ELR (cell line): ENCODE measurements at regions not wholly inside any gene's neighbourhood (a gene's known extent, or its start where the extent isn't known, plus 50 kb on each side); places are given as distances from the start of the nearest gene placed in this dataset.
A peak's percentile ranks its signal among the peaks of the same experiment; 100 is the strongest.
"Not testable (repeated sequence)": the region's sequence is repeated elsewhere in the genome, so short reads cannot be mapped to it uniquely, and the experiment has no call there.

Source experiments
- DNase-seq: peaks from one replicate; pipeline ENCODE4 v3.0.0-alpha.2; 2015; ENCODE audit warnings: low read depth

GRCh38 chr6:4258733-4259132 lies 123.4 kb upstream of the ECI2 start:
- no peak for DNase-seq

- peak; percentile 15 for DNase-seq
Measured at GRCh38 chr6:4256969-4257368, 121.6 kb upstream of the ECI2 start.

- DNase-seq = peak; percentile 63
Measured at GRCh38 chr6:4253604-4254231, 118.3 kb upstream of the ECI2 start.

DNA sequence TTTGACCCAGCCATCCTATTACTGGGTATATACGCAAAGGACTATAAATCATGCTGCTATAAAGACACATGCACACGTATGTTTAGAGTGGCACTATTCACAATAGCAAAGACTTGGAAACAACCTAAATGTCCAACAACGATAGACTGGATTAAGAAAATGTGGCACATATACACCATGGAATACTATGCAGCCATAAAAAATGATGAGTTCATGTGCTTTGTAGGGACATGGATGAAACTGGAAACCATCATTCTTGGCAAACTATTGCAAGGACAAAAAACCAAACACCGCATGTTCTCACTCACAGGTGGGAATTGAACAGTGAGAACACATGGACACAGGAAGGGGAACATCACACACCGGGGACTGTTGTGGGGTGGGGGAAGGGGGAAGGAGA lies 117.1 kb upstream of the ECI2 start:
- DNase-seq = not testable (repeated sequence)

DNA sequence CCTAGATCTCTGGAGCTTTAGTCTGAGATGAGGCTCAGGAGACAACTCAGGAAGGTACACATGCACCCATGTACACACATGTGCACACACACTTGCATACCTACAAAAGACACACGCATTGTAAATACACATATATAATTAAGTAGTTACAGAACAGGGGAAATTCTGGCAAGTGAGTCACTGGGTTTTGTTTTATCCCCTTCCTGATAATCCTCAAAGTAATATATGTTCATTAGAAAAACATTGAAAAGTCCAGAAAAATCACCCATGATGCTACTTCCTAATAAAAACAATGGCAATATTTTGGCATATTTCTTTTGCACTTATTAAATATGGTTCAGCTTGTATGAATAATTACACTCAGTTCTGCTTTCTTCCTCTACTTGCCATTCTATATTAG lies 115.3 kb upstream of the ECI2 start:
- DNase-seq = no peak

- DNase-seq = not testable (repeated sequence)
Measured at GRCh38 chr6:4243832-4244231, 108.5 kb upstream of the ECI2 start.

GRCh38 chr6:4243237-4243636 lies 107.9 kb upstream of the ECI2 start:
- DNase-seq = no peak

GRCh38 chr6:4242601-4243000 lies 107.2 kb upstream of the ECI2 start:
- DNase-seq = no peak

DNA sequence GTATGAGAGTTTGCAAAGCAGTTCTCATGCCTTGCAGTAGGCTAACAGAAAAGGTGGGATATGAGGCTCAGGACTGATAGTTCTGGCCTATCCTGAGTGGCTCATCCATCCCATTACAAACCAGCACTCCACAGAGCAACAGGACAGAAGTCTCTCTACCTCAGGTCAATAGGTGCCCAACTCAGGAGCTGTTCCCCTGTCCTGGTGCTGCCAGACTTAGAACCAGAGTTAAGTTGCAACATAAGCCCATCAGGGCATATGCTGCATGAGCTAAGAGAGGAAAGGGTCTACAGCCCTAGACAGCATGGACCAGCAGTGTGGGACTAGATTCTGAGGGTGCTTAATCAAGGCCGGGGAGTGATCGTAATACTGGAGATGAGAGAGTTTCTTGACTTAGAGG lies 104.8 kb upstream of the ECI2 start:
- DNase-seq = no peak

GRCh38 chr6:4225161-4225872 lies 89.9 kb upstream of the ECI2 start:
- no peak for DNase-seq

DNA sequence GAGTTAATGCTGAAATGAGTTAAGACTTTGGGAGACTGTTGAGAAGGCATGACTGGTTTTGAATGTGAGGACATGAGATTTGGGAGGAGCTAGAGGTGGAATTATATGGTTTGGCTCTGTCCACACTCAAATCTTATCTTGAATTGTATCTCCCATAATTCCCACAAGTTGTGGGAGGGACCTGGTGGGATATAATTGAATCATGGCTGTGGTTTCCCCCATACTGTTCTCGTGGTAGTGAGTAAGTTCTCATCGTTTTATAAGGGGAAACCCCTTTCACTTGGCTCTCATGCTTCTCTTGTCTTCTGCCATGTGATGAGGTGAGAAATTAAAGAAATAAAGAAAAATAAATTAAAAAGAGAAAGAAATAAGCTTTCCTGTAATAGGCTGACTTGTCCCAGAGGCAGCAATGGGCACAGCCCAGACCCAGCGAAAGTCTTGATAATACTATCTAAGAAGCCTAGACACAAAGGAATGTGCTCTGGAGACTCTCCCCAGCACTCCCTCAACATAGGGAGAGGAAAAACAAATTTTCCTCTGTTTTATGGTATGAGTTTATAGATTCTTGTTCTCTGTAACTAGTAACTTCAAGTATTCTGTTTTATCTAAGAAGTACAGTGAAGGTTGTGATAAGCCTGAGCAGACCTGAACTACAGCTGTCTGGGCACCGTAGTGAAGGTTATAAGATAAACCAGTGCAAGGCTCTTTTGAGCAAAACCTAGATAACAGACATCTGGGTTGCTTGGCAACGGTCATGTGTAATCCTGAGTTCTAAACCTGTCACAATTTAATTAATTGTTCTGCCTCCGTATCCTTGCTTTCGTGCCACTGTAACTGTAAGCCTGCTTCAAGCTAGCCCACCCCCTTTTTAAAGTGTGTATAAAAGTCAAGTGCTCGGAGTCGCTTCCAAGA lies 88.9 kb upstream of the ECI2 start:
- peak; percentile 31 for DNase-seq

DNA sequence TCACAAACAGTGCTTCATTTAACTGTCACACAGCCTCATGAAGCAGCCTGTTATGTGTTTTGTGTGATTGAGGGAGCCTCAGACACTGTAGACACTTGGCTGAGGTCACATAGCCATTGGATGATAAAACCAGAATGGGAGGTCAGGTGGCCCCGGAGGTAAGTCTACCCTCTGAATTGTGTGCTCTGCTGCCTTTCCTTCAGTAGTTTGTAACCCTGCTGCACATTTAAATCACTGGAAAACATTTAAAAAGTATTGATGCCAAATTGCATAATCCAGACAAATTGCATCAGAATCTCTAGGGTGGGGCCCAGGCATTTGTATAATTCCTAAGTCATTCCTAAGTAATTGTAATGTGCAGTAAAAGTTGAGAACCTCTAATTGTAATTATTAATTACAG lies 85.2 kb upstream of the ECI2 start:
- no peak for DNase-seq

DNA sequence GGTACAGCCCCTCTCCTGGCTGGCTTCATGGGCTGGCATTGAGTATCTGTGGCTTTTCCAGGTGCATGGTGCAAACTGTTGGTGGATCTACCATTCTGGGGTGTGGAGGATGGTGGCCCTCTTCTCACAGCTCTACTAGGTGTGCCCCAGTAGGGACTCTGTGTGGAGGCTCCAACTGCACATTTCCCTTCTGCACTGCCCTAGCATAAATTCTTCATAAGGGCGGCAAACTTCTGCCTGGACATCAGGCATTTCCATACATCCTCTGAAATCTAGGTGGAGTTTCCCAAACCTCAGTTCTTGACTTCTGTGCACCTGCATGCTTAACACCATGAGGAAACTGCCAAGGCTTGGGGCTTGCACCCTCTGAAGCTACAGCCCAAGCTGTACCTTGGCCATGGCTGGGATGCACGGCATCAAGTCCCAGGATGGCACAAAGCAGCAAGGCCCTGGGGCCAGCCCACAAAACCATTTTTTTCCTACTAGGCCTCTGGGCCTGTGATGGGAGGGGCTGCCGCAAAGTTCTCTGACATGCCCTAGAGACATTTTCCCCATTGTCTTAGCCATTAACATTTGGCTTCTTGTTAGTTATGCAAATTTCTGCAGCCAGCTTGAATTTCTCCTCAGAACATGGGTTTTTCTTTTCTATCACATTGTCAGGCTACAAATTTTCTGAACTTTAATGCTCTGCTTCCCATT lies 83.4 kb upstream of the ECI2 start:
- DNase-seq = not testable (repeated sequence)

DNA sequence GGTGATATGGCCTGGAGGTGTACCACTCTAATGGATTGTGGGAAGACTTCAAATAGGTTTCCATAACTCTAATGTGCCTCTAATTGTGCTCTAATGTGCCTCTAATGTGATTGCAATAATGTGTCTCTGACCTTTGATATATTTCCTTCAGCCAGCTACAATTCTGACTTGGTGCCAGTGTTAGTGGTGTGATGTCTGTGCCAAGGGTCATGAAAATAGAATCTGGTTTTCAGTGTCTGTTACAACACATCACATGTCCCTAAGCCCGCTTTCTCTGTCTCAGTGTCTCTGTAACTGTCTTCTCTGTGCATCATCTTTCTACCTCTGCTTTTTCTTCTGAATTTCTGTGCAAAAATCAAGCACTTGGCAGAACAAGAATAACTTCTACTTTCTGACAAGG lies 77.2 kb upstream of the ECI2 start:
- no peak for DNase-seq

DNA sequence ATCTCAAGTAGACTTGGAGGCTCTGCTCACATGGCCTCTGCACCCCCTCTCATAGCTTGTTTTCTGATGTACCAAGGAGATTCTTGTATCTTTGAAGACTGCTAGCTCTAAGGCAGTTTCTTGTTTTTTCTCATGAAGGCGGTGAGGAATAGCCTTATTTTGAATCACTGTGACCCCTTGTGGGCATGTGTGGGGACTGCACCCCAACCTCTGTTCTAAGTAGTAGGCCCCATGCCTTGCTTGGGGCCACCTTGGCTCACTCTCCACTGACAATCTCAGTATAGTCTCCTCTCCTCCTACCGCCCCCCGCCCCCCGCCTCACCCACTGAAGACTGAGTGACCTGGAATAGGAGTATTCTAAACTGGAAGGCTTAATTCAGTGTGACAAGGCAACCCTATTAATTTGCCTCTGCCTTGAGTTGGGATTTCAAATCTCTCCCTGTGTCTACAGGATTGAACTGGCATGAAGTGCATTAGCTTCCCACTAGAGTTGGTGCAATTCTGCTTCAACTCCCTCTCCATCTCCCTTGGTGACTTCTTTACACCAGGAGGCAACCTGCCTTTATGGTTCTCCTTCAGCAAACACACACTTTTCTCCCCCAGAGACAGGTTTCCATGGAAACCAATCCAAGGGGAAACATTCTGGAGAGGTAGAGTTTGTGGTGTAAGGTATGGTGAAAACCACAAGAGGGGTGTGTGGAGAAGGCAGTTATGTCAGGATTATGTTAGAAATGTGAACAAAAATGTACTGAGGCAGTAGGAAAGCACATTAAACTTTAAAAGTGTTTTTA lies 75.4 kb upstream of the ECI2 start:
- DNase-seq = peak; percentile 75

- no peak for DNase-seq
Measured at GRCh38 chr6:4209196-4209595, 73.8 kb upstream of the ECI2 start.

- no peak for DNase-seq
Measured at GRCh38 chr6:4208158-4208557, 72.8 kb upstream of the ECI2 start.

- DNase-seq = not testable (repeated sequence)
Measured at GRCh38 chr6:4203642-4204417, 68.5 kb upstream of the ECI2 start.

- DNase-seq = no peak
Measured at GRCh38 chr6:4192627-4193026, 57.3 kb upstream of the ECI2 start.

DNA sequence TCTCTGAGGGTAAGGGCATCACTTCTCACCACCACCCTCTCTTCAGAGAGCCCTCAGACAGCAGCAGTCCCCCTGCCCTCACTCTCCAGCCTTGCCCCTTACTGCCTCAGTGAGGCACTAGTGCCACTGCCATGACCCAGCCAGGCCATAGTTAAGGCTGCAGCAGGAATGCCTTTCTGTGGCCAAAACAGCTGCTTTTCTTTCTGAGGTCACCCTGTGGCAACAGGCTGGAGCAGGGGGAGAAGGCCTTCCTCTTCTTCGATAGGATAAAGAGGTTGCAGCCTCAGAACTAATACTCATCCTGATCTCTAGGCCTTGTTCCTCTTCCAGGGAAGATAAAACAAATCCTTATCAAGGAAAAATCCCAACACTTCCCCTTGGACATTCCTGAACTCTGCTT lies 56.8 kb upstream of the ECI2 start:
- no peak for DNase-seq

GRCh38 chr6:4191271-4191721 lies 55.9 kb upstream of the ECI2 start:
- DNase-seq = no peak
